ENCODE measurements at regions not wholly inside any gene's neighbourhood (a gene's known extent, or its start where the extent isn't known, plus 50 kb on each side); places are given as distances from the start of the nearest gene placed in this dataset.
A peak's percentile ranks its signal among the peaks of the same experiment; 100 is the strongest.
"Not testable (repeated sequence)": the region's sequence is repeated elsewhere in the genome, so short reads cannot be mapped to it uniquely, and the experiment has no call there.

DNA sequence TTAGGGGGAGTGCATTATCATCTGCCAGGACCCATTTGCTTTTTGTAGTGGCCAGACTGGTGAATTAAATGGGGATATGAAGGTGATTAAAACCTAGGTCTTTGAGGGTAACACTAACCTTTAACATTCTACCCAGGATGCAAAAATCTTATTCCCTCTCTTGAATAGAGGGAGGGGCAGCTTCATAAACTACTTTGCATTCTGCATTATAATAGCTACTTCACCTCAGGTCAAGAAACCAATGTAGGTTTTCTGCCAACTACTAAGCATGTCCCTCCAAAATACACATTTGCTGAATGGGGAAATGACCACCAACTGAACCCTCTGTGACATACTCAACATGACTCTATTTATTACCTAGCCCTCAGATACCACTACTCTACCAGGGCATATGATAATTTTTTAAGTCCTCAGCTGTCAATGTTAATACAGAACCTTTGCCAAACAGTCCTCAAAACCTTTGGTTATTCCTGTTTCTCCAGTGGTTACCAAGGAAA, 477.6 kb upstream of the CD180 start:
- DNase-seq (ENCODE audit: low read depth in 4 of 4, low spot score in 2 of 4), result no peak

DNA sequence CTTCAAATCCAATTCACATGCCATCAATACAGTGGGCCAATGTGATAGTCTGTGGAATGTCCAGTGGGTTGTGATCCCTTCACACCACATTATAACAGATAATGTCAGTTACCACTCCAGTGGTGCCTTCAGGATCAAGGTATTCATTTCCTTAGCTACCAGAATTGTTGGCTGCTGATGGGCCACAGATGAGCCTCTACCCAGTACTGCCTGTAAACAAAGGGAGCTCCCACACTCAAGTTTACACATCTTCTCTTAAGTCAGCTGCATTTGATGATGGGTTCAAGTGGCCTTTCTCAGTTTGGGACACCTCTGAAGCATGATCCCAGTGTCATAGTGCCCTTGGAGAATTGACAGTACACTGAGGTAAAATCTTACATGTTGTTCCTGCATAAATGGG, 477.0 kb upstream of the CD180 start:
- DNase-seq (ENCODE audit: low read depth in 4 of 4, low spot score in 2 of 4), result no peak

DNA sequence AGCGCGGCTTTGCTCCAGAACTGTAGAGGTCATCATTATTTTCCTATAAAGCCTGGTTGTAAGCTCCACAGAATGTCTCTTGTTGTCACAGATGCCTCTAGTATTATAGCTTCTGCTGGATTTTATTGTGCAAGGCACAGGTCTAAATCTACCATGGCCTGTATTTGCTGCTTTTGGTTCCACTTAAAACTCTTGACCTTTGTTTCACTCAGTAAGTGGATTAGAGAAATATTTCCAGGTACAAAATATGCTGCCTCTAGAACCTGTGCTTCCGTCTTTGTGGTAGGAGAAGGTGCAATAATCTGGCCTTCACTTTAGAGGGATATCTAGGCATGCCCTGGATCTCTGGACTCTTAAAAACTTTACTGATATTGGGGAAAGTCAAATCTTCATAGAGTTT, 476.6 kb upstream of the CD180 start:
- no peak for DNase-seq (ENCODE audit: low read depth in 4 of 4, low spot score in 2 of 4)

DNA sequence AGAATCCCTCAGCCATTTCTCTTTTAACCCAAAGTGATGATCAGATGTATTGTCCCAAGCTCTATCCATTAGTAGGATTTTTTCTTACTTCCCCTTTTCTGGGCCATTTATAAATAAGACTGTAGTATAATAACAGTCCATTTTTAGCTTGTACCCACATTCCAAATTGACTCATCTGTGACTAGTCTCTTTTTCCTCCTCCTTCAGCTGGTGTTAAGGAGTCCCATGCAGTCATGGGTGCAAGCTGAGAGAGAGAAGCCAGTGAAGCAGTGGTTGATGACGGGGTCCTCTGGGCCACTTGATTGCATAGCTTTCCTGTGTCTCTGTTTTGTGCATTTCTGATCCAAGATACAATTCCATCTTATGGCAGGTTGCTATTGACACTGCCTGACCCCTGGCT, 476.0 kb upstream of the CD180 start:
- no peak for DNase-seq (ENCODE audit: low read depth in 4 of 4, low spot score in 2 of 4)

DNA sequence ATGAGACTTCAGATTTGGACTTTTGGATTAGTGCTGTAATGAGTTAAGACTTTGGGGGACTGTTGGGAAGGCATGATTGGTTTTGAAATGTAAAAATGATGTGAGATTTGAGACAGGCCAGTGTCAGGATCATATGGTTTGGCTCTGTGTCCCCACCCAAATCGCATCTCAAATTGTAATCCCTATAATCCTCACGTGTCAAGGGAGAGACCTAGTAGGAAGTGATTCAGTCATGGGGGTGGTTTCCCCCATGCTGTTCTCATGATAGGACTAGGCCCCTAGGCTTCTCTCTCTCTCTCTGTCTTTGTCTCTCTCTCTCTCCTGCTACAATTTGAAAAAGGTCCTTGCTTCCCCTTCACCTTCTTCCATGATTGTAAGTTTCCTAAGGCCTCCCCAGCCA, 473.3 kb upstream of the CD180 start:
- DNase-seq (ENCODE audit: low read depth in 4 of 4, low spot score in 2 of 4), result no peak

DNA sequence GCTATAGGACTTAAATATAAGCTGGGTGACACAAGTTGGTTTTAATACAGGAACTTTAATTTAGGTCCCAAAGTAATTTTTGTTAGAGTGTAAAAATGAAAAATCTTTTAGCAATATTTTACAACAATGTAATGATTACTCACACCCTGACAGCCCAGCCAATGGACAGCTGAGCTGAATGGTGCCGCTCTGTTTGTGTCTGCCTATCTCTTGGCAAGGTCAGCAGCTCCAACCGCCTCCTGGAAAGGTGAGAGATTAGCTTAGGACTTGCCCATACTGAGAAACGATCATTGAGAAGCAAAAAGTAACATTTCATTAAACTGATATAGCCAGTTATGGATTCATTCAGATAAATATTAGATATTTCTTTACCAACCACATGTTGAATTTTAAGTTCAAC, 463.6 kb upstream of the CD180 start:
- DNase-seq (ENCODE audit: low read depth in 4 of 4, low spot score in 2 of 4), result no peak

DNA sequence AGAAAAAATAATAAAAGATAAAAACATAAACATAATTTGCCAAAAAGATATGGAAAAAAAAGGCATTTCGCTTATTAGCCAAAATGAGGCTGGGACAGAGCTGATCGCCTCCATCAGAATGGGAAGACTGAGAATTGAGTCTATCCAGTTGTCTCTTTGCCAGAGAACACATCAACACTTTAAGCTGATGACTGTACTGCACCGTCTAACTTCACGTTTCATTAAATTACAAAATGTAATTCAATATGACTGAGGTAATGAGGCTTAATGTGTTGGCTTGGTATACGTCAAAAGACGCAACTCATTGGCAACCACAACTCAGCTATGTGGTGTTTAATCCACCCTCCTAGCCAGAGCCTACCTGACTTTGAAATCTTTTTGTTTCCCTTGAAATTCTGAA, 462.7 kb upstream of the CD180 start:
- no peak for DNase-seq (ENCODE audit: low read depth in 4 of 4, low spot score in 2 of 4)

DNA sequence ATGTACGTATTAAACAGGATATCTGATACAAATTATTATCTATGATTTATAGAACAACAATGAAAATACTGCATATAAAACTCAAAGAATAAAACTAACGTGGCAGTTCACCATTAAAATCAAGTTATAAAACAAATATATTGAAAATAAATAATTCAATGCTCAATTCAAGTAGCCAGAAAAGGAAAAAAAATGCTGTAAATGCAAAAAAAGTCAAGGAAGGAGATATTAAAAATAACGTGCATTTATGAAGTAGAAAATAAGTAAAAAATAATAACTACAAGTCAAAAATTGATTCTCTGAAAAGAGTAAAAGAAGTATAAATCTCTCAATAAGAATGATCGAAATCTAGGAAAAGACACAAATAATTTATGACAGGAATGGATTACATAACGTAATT, 460.5 kb upstream of the CD180 start:
- DNase-seq (ENCODE audit: low read depth in 4 of 4, low spot score in 2 of 4), result no peak

DNA sequence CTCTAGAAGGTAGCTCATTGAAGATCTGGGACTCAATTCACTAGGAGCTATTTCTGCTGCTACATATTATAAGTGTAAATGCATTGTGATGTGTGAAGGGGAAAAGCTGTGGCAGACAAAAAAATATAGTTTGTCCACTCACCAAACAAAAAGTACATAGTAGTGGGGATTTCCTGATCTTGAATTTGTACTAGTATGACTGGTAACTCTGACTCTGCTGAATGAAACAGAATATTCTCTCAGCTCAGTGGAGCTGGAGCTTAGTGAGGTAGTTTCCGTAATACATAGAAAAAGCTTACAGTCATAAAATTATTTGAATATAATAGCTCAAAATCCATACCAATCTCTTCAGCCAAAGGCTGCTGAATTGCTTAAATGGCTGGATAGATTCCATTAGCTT, 455.6 kb upstream of the CD180 start:
- no peak for DNase-seq (ENCODE audit: low read depth in 4 of 4, low spot score in 2 of 4)

DNA sequence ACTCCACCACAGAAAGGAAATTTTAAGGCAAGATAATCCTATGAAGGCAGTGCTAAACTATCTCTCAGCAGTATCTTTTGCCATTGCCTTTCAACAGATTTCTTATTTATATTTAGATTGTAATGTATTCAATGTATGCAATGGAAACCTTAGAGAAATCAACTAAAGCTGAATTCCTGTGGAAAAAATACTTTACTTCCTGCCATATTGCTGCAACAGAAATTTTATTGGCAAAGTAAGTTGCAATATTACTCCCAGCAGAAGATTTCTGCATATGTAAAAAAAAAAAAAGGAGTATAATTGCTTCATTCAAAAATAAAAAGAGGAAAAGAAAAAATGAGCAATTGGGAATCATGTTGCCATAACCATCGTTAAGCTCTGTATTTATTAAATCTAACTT, 454.6 kb upstream of the CD180 start:
- no peak for DNase-seq (ENCODE audit: low read depth in 4 of 4, low spot score in 2 of 4)

DNA sequence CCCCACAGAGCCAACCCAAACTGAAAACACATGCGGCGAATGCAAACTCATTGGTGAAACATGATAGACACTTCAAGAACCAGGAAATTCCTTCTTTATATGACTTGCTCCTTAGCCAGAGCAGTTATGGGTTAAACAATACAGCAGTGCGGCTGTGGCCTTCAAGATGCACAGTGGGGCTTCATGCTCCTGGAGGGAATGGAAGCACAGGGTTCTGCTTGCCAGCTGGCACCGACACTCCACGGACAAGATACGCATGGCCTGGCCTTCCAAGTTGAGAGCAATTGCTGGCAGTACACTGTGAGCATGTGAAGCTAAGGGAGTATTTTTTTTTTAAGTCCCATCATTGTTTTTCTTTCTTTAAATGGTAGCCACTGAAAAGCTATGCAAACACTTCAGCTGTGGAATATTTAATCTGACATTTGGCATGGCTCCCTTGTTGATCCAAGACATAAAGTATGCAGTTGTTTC, 451.6 kb upstream of the CD180 start:
- DNase-seq (ENCODE audit: low read depth in 4 of 4, low spot score in 2 of 4), result peak; percentile 11 to 34 (median 24)

DNA sequence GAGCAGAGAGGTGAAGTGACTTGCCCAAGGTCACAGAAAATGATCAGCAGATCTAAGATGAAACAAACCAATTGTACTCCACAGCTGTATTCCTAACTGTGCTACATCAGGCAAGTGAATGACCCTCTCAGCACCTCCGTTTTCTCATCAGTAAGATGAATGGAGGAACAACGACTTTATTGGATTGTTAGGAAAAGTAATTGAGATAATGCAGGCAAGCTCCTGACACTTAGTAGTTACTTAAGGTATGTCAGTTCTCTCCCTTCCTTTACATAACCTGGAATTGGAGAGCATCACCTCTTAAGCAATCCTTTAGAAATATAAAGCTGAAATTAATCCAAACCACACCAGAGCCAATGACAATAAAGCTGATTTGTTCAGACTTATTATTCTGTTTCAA, 451.2 kb upstream of the CD180 start:
- no peak for DNase-seq (ENCODE audit: low read depth in 4 of 4, low spot score in 2 of 4)

DNA sequence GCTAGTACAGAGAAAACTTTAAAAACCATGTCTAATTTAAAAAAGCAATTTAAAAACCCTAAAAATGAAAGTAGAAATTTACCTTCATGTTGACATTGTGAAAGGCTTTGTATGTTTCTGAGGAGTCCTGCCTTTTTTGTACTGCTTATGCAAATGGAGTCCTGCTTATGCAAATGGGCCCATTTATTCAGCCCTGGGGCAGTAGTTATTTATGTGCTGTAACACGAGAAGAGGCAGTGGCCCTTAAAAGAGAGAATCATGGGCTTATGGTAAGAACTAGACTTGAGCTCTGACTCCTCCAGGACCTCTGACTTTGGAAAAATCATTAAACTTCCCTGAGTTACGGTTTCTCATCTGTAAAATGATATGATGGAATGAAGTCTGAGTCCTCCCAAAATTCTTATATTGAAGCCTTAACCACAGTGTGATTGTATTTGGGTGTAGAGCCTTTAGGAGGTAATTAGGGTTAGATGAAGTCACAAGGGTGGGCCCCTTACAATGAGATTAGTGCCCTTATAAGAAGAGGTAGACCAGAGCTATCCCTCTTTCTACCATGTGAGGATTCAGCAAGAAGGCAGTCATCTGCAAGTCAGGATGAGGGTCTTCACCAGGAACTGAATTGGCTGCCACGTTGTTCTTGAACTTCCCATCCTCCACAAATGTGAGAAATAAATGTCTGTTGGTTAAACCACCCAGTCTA, 447.8 kb upstream of the CD180 start:
- no peak for DNase-seq (ENCODE audit: low read depth in 4 of 4, low spot score in 2 of 4)

DNA sequence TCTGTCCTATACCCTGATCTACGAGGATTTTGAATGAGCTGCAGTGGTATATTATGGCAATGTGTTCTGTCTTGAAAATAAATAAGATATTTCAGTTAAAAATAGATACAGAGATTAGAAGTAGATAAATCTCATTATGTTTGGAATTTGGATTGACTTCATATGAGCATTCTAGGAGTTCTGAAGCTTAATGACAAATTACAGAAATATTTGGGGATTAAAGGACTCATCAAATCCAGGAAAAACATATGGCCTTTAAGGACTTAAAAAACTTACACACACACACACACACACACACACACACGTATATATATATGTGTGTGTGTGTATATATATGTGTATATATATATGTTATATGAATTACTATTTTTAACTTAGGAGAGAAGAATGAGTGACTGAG, 446.9 kb upstream of the CD180 start:
- no peak for DNase-seq (ENCODE audit: low read depth in 4 of 4, low spot score in 2 of 4)

DNA sequence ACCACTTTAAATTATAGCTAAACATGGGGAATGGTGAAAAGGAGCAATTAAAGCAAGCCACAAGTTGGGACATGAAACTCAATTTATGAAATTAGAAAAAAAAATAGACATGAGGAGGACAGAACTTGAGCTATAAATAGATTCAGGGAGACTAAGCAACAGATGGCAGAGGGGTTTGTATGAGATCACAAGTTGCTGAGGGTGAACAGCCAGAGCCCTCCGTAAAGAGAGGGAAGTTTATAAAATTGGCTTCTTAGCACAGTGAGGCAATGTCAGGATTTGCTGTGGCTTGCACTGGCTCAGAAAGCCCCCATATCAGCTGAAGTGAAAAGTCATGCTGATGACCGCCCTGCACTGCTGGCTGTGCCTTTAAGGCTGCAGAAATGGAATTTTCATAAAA, 443.4 kb upstream of the CD180 start:
- no peak for DNase-seq (ENCODE audit: low read depth in 4 of 4, low spot score in 2 of 4)

DNA sequence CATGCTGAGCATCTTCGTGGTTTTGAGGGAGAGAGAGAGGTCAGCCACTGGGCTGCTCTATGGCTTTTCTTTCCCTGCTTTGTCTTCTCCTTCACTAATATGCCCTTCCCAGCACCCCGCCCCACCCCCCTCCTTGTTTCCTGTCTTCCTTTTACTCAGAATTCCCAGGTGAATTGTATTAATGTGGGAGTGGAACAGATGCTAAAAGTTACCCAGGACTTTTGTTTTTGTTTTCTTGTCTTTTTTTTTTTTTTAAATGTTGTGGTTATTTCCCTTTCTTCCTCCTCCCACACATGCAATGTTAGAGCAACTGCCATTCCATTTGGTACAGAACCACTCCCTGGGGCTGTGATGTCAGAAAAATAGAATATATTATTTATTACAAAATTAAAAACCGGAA, 442.7 kb upstream of the CD180 start:
- DNase-seq (ENCODE audit: low read depth in 4 of 4, low spot score in 2 of 4), result no peak

DNA sequence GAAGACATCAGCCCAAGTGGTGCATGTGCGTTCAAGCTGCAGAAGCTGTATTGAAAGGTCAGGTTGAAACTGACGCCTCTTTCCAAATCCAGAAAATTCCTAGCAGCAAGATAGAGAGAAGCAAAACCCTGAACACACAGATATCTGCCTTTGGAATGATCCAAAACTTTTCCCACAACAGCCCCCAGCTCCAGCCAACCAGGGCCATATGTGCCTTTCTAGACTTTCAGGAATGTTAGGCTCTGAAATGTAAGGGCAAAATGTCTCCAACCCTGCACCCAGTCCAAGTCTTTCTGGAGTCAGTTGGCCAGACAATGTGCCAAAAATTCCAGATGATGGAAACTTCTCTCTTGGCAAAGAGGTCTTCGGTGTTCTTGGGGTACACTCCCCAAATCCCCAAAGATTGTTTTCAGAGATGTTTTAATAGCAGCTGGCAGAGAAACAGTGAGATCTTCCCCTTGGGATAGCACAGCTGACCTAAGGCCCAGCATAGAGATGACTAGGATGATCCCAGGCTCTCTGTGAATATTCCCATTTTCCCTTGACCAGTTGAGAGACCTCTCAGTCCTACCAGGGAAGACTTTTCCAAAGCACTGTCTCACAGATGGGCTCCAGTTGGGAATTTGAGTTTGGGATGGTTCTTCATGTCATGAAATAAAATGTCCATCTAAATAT, 440.4 kb upstream of the CD180 start:
- DNase-seq (ENCODE audit: low read depth in 4 of 4, low spot score in 2 of 4), result no peak

DNA sequence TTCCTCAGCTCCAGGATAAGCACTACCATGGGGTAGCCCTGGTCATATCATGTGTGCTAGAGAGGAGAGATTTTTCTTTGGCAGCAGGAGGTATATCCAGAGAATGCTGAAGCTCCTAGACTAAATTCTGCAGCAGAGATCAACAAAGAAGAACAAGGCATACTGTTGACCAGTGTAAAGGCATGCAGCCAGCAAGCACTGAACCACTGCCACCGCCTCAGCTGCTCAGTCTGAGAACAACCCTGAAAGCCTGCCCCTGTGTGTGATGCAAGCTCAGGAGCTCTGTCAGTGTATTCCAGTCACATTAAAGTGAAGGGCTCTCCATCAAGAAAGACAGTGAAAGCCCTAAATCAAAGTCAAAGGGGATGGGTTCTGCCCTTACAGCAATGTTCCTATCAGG, 439.5 kb upstream of the CD180 start:
- no peak for DNase-seq (ENCODE audit: low read depth in 4 of 4, low spot score in 2 of 4)

DNA sequence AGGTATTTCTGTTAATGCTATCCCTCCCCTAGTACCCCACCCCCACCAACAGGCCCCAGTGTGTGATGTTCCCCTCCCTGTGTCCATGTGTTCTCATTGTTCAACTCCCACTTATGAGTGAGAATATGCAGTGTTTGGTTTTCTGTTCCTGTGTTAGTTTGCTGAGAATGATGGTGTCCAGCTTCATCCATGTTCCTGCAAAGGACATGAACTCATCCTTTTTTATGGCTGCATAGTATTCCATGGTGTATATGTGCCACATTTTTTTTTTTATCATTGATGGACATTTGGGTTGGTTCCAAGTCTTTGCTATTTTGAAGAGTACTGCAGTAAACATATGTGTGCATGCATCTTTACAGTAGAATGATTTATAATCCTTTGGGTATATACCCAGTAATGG, 430.5 kb upstream of the CD180 start:
- DNase-seq (ENCODE audit: low read depth in 4 of 4, low spot score in 2 of 4), result not testable (repeated sequence)

DNA sequence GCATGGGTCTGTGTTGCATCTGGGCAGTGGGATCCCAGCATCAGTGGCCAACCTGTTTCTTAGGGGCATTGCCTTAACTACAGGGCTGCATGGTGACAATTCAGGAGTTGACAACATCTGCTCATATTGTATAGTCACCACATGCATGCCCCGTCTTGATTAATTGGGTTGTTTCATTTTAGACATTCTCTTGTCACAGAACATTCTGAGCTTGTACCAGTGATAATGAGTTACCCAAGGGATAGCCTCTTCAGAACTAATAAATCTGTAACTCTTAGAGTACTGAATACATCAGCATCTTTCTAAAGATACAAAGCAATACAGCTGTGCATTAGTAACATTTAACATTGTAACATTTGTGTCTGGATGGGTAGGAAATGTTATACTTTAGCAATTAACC, 426.5 kb upstream of the CD180 start:
- no peak for DNase-seq (ENCODE audit: low read depth in 4 of 4, low spot score in 2 of 4)

DNA sequence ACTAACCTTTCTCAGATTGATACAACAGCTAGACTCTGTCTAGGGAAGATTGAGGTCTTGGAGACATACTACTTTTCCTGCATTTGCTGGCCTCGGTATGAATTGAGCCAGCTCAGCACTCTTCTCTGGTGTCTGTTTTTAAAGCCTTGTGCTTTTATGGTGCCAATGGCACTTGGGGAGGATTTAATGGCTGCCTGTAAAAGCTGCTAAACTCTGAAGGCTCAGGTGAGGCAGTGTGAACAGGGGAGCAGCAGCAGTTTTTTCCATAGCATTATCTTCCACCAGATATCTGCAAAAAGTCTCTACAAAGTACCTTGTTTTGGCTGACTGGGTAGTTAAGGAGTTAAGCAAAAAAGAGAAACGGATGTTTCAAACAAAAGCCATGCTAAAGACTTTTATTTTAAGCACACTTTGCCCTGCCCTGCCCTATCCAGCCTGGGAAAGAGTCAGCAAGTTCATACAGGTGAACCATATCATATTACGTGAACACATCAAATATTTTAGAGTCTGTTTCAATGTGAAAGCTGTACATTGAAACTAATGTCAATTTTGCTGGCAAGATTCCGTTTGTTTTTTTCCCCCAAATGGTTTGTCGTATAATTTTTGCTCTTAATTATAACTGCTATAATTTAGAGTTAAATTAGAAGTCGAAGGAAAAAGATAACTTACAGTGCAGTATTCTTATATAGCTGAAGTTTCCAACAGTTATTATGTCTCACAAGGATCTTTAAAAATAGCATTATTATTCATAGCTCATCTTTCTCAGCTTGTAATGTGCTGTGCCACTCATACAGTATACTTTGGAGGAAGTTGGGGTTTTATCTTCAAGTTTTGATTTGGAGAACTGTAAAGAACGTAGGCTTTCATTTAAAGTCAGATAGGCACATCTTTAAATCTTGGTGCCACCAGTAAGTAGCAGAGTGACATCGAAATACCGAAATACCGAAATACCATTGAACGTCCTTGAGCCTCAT, 424.1 kb upstream of the CD180 start:
- DNase-seq (ENCODE audit: low read depth in 4 of 4, low spot score in 2 of 4), result no peak
